ENCODE measurements at regions not wholly inside any gene's neighbourhood (a gene's known extent, or its start where the extent isn't known, plus 50 kb on each side); places are given as distances from the start of the nearest gene placed in this dataset.

DNA sequence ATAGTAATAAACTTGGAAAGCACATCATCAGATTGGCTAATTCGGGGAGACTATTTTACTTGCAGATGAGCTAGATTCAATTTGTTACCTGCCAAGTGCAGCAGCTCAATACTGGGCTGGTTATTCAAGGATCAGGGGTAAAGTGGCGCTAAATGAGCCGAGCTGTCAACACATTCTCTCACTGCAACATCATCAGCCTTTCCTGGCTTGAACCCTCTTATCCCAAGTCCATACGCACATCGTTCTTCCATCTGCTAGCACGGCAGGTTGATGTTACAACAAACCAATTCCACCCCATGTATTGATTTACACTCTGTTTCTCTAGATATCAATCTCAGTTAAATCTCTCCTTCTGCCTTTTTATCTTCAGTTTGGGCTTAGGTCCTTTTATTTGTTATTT, 2101.5 kb upstream of the AGA start:
- no peak for DNase-seq
- Histone ChIP-seq H3K27me3 (ENCODE audit: control insufficient read depth, insufficient read depth, low read length) (no peaks in the 10 kb centered on the region), H3K4me3 (ENCODE audit: insufficient read depth, low read depth, low read length) (no peak overlapping the region), H3K36me3 (replicated peaks; ENCODE audit: control insufficient read depth, insufficient read depth, low read length) (no peaks in the 10 kb centered on the region)

DNA sequence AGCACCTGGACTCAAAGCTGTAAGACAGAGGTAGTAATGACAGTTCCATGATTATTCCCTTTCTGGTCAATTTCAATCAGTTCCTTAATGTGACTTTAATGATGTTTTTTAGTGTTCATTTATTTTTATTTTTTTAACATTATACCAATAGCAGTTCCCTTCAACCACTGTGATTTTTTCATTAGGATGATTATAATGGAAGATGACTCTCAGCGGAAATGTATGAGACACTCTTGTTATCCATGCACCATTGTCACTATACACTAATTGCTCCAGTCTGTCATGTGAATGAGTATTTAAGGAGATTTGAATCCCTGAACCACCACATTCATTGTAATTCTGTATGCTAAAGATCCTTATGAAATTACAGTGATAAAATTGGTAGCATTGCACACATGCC, 2102.3 kb upstream of the AGA start:
- DNase-seq: no peak
- Histone ChIP-seq H3K4me3 (ENCODE audit: insufficient read depth, low read depth, low read length) (no peak overlapping the region), H3K27me3 (ENCODE audit: control insufficient read depth, insufficient read depth, low read length) (no peaks in the 10 kb centered on the region), H3K36me3 (replicated peaks; ENCODE audit: control insufficient read depth, insufficient read depth, low read length) (no peaks in the 10 kb centered on the region)

DNA sequence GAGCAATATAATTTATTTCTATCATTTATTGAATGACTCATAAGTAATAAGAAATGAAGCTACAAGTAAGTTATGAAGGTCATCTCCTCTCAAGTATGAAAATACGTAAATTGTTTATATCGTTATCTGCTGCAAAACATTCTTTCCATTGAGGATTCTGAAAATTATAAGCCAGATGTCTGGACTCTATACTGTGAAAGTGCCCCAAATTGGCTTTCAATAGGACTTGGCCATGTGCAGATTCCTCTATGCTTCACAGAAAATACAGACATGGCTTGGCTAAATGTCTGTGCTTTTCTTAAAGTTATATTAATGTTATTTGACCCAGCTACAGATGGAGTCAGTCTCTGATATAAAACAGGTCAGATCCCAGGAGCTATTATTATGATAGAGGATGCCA, 2109.9 kb upstream of the AGA start:
- Histone ChIP-seq H3K27me3 (ENCODE audit: control insufficient read depth, insufficient read depth, low read length) (no peaks in the 10 kb centered on the region), H3K4me3 (ENCODE audit: insufficient read depth, low read depth, low read length) (no peak overlapping the region), H3K36me3 (replicated peaks; ENCODE audit: control insufficient read depth, insufficient read depth, low read length) (no peaks in the 10 kb centered on the region)
- no peak for DNase-seq

DNA sequence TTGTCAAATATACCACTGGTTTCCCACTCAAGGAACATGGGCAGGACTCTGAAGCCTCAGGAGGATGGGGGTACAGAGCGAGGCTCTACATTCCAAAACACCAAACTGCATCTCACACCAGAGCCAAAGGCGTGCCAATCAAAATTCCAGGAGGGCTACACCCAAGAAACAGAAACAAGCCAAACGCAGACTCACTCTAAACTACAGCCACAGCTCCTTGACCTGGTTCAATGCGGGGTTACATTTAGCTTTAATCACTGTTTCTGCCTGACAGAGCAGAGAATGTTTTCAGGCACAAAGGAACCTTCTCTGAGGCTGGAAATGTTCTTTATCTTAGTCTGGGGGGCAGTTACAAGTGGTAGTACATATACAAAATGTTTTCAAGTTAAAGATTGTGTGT, 2121.5 kb upstream of the AGA start:
- Histone ChIP-seq H3K27me3 (ENCODE audit: control insufficient read depth, insufficient read depth, low read length) (no peaks in the 10 kb centered on the region), H3K4me3 (ENCODE audit: insufficient read depth, low read depth, low read length) (no peak overlapping the region), H3K36me3 (replicated peaks; ENCODE audit: control insufficient read depth, insufficient read depth, low read length) (no peaks in the 10 kb centered on the region)
- no peak for DNase-seq

DNA sequence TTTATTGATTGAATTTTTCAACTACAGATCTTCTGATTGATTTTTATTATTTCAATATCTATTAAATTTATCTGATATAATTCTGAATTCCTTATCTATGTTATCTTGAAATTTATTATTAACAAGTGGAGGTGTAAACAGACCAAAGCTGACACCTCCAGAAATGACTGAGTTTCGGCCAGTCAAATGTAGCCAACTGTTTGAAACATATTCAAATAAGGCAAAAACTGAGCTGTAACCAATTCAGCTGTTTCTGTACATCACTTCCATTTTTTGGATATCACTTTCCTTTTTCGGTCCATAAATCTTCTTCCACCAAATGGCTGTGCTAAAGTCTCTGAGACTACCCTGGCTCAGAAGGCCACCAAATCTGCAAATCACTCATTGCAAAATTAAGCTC, 2127.3 kb upstream of the AGA start:
- no peak for DNase-seq
- Histone ChIP-seq H3K4me3 (ENCODE audit: insufficient read depth, low read depth, low read length) (no peak overlapping the region), H3K36me3 (replicated peaks; ENCODE audit: control insufficient read depth, insufficient read depth, low read length) (no peaks in the 10 kb centered on the region), H3K27me3 (ENCODE audit: control insufficient read depth, insufficient read depth, low read length) (no peaks in the 10 kb centered on the region)

DNA sequence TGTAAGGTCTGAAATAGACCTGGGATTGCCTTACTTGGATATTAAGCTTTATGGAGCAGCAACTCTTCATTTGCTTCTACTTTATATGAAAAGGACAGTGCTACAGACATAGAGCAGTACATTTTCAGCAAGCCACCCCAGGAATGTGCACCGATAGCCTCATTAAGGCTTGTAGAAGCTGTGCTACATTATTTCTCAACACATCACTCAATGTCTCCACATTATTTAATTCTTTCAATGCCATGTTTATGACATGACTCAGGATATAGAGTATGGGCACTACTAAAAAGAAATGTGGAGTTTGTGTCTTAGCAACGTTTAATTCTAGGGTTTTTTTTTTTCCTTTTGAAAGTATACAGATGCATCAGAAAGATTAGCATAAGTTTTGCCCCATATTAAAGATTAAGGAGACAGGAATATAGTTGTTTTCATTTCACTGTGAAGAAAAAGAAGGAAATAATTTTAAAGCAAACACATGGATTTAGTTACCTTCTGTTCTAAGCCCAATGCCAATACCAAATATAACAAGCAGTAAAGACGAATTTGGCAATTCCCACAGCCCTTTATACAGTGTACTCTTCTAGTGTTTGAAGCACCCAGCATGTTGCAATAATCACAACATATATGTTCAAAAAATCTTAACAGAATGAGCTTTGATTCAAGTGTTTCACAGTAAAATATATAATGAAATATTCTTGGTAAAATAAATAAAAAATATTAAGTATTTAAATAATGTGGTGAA, 2140.1 kb upstream of the AGA start:
- Histone ChIP-seq H3K27me3 (ENCODE audit: control insufficient read depth, insufficient read depth, low read length) (no peaks in the 10 kb centered on the region), H3K36me3 (replicated peaks; ENCODE audit: control insufficient read depth, insufficient read depth, low read length) (no peaks in the 10 kb centered on the region), H3K4me3 (ENCODE audit: insufficient read depth, low read depth, low read length) (no peak overlapping the region)
- DNase-seq: no peak

DNA sequence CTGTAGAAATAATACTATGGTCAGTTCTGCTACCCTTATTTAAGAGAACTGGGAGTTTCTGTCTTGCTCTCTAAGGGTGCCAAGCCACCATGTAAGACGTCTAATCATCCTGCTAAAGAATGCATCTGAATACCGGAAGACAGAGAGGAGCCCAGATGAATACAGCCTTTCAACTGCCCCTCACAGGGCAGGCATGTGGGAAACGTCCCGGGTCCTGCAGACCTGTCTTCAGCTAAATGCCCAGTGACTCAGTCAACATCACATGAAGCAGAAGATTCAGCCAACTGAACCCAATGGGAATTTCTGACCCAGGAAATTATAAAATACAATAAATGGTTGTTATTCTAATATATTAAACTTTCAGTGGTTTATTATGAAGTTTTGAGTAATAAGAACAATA, 2141.0 kb upstream of the AGA start:
- Histone ChIP-seq H3K4me3 (ENCODE audit: insufficient read depth, low read depth, low read length) (no peak overlapping the region), H3K27me3 (ENCODE audit: control insufficient read depth, insufficient read depth, low read length) (no peaks in the 10 kb centered on the region), H3K36me3 (replicated peaks; ENCODE audit: control insufficient read depth, insufficient read depth, low read length) (no peaks in the 10 kb centered on the region)
- DNase-seq: no peak

DNA sequence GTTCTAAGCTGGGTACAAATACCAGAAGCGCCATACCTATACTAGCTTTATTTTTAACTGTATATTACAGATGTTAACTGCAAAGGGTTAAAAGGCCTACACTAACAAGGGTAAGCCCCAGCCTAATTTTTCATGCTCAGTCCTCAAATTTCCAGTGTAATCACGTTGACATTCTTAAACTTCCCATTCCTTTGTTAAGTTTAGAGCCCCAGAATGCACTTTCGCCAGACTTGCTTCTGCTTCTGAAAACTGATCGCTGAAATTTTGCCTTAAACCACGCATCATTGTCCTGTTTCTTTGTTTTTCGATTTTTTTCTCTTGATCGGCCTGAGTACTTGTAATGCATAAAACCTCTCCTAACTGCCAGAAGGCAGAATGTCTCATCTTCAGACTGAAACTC, 2141.9 kb upstream of the AGA start:
- DNase-seq: no peak
- no peak overlapping the region for H3K4me3 ChIP-seq (ENCODE audit: insufficient read depth, low read depth, low read length)
- H3K36me3 ChIP-seq (replicated peaks; ENCODE audit: control insufficient read depth, insufficient read depth, low read length): no peaks in the 10 kb centered on the region
- H3K27me3 ChIP-seq (ENCODE audit: control insufficient read depth, insufficient read depth, low read length): no peaks in the 10 kb centered on the region

DNA sequence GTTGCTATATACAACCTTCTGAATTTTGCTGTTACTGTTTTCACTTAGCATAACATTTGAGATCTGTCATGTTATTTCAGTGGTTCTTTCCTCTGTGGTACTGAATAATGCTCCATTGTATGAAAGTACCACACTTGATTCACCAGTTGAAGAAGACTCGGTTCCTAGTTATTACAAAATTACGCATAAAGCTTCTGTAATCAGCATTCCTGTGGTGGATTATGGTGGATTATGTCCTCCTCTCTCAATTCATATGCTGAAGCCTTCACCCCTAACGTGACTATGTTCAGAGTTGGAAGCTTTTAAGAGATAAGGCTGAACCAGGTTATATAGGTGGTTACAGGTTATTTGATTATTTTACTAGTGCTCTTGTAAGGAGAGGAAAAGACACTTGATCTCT, 2143.5 kb upstream of the AGA start:
- Histone ChIP-seq H3K4me3 (ENCODE audit: insufficient read depth, low read depth, low read length) (no peak overlapping the region), H3K27me3 (ENCODE audit: control insufficient read depth, insufficient read depth, low read length) (no peaks in the 10 kb centered on the region), H3K36me3 (replicated peaks; ENCODE audit: control insufficient read depth, insufficient read depth, low read length) (no peaks in the 10 kb centered on the region)
- no peak for DNase-seq

DNA sequence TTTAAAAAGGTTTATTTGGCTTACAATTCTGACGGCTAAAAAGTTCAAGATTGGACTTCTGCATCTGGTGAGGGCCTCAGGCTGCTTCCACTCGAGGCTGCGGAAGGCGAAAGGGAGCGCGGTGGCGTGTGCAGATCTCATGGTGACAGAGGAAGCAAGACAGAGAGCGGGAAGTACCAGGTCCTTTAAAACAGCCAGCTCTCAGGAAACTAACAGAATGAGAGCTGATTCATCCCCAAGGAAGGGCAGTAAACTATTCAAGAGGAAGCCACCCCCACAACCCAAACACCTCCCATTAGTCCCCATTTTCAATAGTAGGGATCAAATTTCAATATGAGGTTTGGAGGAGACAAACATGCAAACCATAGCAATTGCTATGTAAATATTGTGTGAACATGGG, 2144.2 kb upstream of the AGA start:
- no peaks in the 10 kb centered on the region for H3K27me3 ChIP-seq (ENCODE audit: control insufficient read depth, insufficient read depth, low read length)
- no peaks in the 10 kb centered on the region for H3K36me3 ChIP-seq (replicated peaks; ENCODE audit: control insufficient read depth, insufficient read depth, low read length)
- DNase-seq: no peak
- no peak overlapping the region for H3K4me3 ChIP-seq (ENCODE audit: insufficient read depth, low read depth, low read length)

DNA sequence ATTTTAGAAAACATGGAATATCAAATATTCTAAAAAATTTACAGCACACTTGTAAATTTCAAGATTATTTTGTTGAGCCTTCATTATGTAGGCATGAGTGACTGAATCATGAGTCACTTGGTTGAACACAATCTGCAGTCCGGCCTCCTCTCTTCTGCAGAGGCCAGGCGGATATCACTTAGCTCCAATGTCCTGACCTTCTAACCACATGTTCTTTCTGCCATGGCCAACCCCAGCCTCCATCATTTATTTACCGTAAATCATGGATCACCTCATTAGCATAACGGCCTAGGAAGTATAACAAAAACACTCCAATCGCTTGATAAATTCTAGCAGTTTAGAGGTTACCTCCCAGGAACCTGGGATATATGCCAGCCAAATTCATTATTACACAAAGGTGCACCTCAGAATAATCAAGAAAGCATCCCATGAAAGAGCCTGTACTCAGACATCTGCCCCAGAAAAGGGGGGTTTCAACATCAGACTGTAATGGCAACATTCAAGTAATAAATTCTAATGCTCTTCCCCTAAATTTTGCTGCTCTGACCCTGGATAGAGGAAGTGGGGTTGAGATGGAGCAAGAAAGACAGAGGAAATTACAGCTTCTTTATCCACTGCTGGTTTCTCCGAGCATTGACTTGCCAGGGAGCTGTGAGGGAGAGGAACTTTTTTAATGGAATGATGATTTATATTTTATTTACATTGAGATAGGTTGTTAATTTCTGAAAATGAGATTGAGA, 2153.6 kb upstream of the AGA start:
- Histone ChIP-seq H3K36me3 (replicated peaks; ENCODE audit: control insufficient read depth, insufficient read depth, low read length) (no peaks in the 10 kb centered on the region), H3K27me3 (ENCODE audit: control insufficient read depth, insufficient read depth, low read length) (no peaks in the 10 kb centered on the region), H3K4me3 (ENCODE audit: insufficient read depth, low read depth, low read length) (no peak overlapping the region)
- no peak for DNase-seq

DNA sequence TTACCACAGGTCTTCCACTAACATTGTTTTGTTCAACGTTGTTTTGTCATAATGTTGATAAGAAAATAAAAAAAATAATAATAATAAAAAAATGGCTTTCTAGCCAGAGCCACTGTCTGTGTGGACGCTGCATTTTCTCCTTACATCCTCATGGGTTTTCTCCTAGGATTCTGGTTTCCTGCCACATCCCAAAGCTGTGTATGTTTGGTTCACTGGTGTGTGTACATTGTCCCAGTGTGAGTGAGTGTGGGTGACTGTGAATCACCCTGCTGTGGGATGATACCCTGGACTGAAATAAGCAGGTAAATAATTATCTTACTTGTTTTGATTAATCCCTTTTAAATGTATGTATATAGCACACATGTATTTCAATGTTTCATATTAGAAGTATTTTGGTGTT, 2154.4 kb upstream of the AGA start:
- no peaks in the 10 kb centered on the region for H3K36me3 ChIP-seq (replicated peaks; ENCODE audit: control insufficient read depth, insufficient read depth, low read length)
- H3K27me3 ChIP-seq (ENCODE audit: control insufficient read depth, insufficient read depth, low read length): no peaks in the 10 kb centered on the region
- H3K4me3 ChIP-seq (ENCODE audit: insufficient read depth, low read depth, low read length): no peak overlapping the region
- DNase-seq: no peak

DNA sequence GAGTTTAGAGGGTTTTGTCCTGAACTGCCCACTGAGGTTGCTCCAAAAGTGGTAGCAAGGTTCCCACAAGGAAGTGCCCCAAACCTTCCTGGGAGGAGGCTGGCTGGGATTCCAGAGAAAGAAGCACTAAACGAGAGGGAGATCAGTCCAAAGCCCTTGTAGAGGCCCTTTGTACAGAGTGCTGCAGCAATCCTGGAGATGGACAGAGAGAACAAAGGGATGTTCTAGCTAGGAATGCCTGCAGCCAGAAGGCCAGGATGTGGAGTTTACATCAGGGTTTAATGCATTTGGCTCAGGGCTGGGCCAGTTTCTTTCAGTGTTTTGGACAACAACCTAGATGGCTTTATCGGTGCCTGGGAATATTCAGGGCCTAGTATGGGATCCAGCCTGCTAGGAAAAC, 2155.1 kb upstream of the AGA start:
- H3K4me3 ChIP-seq (ENCODE audit: insufficient read depth, low read depth, low read length): no peak overlapping the region
- H3K36me3 ChIP-seq (replicated peaks; ENCODE audit: control insufficient read depth, insufficient read depth, low read length): no peaks in the 10 kb centered on the region
- DNase-seq: no peak
- no peaks in the 10 kb centered on the region for H3K27me3 ChIP-seq (ENCODE audit: control insufficient read depth, insufficient read depth, low read length)

DNA sequence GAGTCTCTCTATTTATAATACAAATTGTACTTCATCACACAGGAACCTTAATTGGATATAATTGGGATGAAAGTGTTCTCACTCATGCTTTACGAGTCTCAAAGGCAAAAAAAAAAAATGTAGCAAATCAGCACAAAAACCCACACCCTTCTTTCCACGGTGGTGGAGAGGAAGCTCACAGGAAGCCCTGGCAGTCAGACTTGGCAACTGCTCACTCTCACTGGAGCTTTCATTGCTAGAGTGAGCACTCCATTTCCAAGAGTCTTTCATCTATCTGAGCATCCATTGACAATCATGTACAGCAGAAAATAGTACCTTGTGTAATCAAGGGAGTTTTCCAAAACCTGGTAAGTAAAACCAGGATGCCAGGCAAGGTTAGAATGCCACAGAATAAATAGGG, 2159.4 kb upstream of the AGA start:
- no peak for DNase-seq
- no peak overlapping the region for H3K4me3 ChIP-seq (ENCODE audit: insufficient read depth, low read depth, low read length)
- H3K36me3 ChIP-seq (replicated peaks; ENCODE audit: control insufficient read depth, insufficient read depth, low read length): no peaks in the 10 kb centered on the region
- H3K27me3 ChIP-seq (ENCODE audit: control insufficient read depth, insufficient read depth, low read length): no peaks in the 10 kb centered on the region

DNA sequence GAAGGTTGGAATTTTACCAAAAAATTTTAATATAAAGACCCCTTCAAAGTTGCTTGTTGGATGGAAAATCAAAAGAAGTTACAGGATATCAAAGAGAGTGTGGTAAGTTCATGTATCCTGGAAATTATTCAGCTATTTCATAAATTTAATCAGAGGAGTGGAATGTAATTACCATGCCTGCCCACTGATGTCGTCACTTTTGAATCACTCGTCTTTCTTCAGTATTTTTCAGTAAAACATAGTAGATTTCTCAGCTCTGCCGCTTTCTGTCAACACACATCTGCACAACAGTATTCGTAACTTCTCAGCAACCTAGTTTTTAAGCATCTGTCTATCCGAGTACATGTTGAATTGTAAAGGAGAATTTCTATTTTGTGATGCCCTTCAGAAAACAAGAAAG, 2163.0 kb upstream of the AGA start:
- DNase-seq: no peak
- H3K36me3 ChIP-seq (replicated peaks; ENCODE audit: control insufficient read depth, insufficient read depth, low read length): no peaks in the 10 kb centered on the region
- no peak overlapping the region for H3K4me3 ChIP-seq (ENCODE audit: insufficient read depth, low read depth, low read length)
- no peaks in the 10 kb centered on the region for H3K27me3 ChIP-seq (ENCODE audit: control insufficient read depth, insufficient read depth, low read length)

Data from H7 (cell line).